K562 (cell line): ENCODE measurements at regions not wholly inside any gene's neighbourhood (a gene's known extent, or its start where the extent isn't known, plus 50 kb on each side); places are given as distances from the start of the nearest gene placed in this dataset.

Experiments used
- ATF2 ChIP-seq: sonication (generic); formaldehyde crosslinking; IDR thresholded peaks from 2 replicates; pipeline ENCODE4 v1.8.1; 2022; ENCODE audit warnings: missing genetic modification reagents
- BCLAF1 ChIP-seq, 2 experiments: fragments of 450-650 bp in 1 of 2; IDR thresholded peaks; 2 replicates each; pipeline ENCODE4 v1.6.1; 2011 to 2017; ENCODE audit warnings: low read depth in 2 of 2, antibody characterized with exemption in 1 of 2, borderline replicate concordance in 1 of 2, low read length in 1 of 2, mild to moderate bottlenecking in 1 of 2, mixed read lengths in 1 of 2; ENCODE audit not compliant: control insufficient read depth in 1 of 2
- ETV5 ChIP-seq: sonication (generic); formaldehyde crosslinking; IDR thresholded peaks from 2 replicates; pipeline ENCODE4 v1.4.0; 2020; ENCODE audit warnings: low read depth, mild to moderate bottlenecking, missing genetic modification reagents
- ID3 ChIP-seq, 2 experiments: fragments of 250-450 bp in 1 of 2; fragments of 450-650 bp in 1 of 2; sonication (Bioruptor Pico) in 1 of 2; IDR thresholded peaks; 2 replicates each; pipeline versions ENCODE4 v1.6.1 to v1.8.0; 2016 to 2021; ENCODE audit warnings: mild to moderate bottlenecking in 2 of 2, moderate library complexity in 2 of 2, missing compliant biosample characterization in 1 of 2, missing genetic modification characterization in 1 of 2
- NFE2L1 ChIP-seq: fragments of 450-650 bp; IDR thresholded peaks from 2 replicates; pipeline ENCODE4 v1.6.1; 2016; ENCODE audit warnings: missing genetic modification characterization, low read depth, mild to moderate bottlenecking, missing compliant biosample characterization, moderate library complexity, borderline replicate concordance
- NFIC ChIP-seq: fragments of 450-650 bp; IDR thresholded peaks from 2 replicates; pipeline ENCODE4 v1.6.1; 2017; ENCODE audit warnings: mild to moderate bottlenecking, inconsistent platforms
- NR2C1 ChIP-seq, 2 experiments: fragments of 450-650 bp; IDR thresholded peaks; 2 replicates each; pipeline ENCODE4 v1.6.1; 2017; ENCODE audit warnings: mild to moderate bottlenecking in 2 of 2, antibody characterized with exemption in 1 of 2, inconsistent platforms in 1 of 2, missing compliant biosample characterization in 1 of 2, missing genetic modification characterization in 1 of 2
- NR3C1 ChIP-seq: sonication (generic); formaldehyde crosslinking; IDR thresholded peaks from 2 replicates; pipeline ENCODE4 v1.8.1; 2022; ENCODE audit warnings: missing genetic modification reagents
- RFX5 ChIP-seq: IDR thresholded peaks from 2 replicates; pipeline ENCODE4 v1.6.1; 2011; ENCODE audit warnings: low read depth, mild to moderate bottlenecking, improper control_type of control experiment, low read length
- SMC3 ChIP-seq: conservative IDR thresholded peaks from 2 replicates; pipeline ENCODE4 v1.6.1; 2011; ENCODE audit warnings: low read depth, low read length, improper control_type of control experiment; ENCODE audit not compliant: insufficient read depth
- SPI1 ChIP-seq: IDR thresholded peaks from 2 replicates; pipeline ENCODE4 v1.6.1; 2011; ENCODE audit warnings: low read depth, low read length, control low read depth, borderline replicate concordance
- SRSF1 ChIP-seq: fragments of 200-400 bp; formaldehyde crosslinking; IDR thresholded peaks from 2 replicates; pipeline ENCODE4 v1.6.1; 2017; ENCODE audit warnings: mild to moderate bottlenecking, low read depth, low read length, moderate library complexity
- STAT5A ChIP-seq: IDR thresholded peaks from 2 replicates; pipeline ENCODE4 v1.6.1; 2012; ENCODE audit warnings: low read length, inconsistent platforms, borderline replicate concordance
- ZNF121 ChIP-seq: sonication (generic); formaldehyde crosslinking; conservative IDR thresholded peaks from 2 replicates; pipeline ENCODE4 v1.8.0; 2022; ENCODE audit warnings: missing genetic modification reagents
- ZNF174 ChIP-seq: fragments of 250-450 bp; sonication (Bioruptor Pico); IDR thresholded peaks from 2 replicates; pipeline ENCODE4 v1.4.0; 2020; ENCODE audit warnings: mild to moderate bottlenecking
- ZNF253 ChIP-seq: fragments of 250-450 bp; sonication (Bioruptor Pico); conservative IDR thresholded peaks from 2 replicates; pipeline ENCODE4 v1.6.1; 2021; ENCODE audit warnings: mild to moderate bottlenecking
- ZNF431 ChIP-seq: sonication (generic); formaldehyde crosslinking; IDR thresholded peaks from 2 replicates; pipeline ENCODE4 v1.8.0; 2022; ENCODE audit warnings: mild to moderate bottlenecking, missing genetic modification reagents
- ZNF512 ChIP-seq: IDR thresholded peaks from 2 replicates; pipeline ENCODE4 v1.6.1; 2016; ENCODE audit warnings: missing genetic modification characterization, missing compliant biosample characterization
- ZNF584 ChIP-seq: fragments of 200-800 bp; sonication (Bioruptor generic); IDR thresholded peaks from 2 replicates; pipeline ENCODE4 v1.6.1; 2016; ENCODE audit warnings: low read depth, mild to moderate bottlenecking, missing genetic modification characterization, missing compliant biosample characterization

GRCh38 chr18:2302628-2303516 is 268.4 kb downstream of the METTL4 start (continued):
- TF ChIP-seq NFE2L1 (tag) = no peak
- no peak for TF ChIP-seq ZNF431
- peak; percentile 57; the same call in 1 of the 2 replicates for TF ChIP-seq STAT5A
- TF ChIP-seq NR2C1 (IDR thresholded peaks at IDR 0.05) = peak; percentile 69
- TF ChIP-seq NR2C1 (tag; IDR thresholded peaks at IDR 0.05) = peak; percentile 58
- no peak for TF ChIP-seq ID3 (CRISPR knock-in tag; IDR thresholded peaks at IDR 0.05)
- no peak; the same call in none of the 2 replicates for TF ChIP-seq ID3 (tag; IDR thresholded peaks at IDR 0.05)
- TF ChIP-seq ZNF512 (tag) = no peak
- TF ChIP-seq ZNF584 (CRISPR knock-in tag) = peak; percentile 19; the same call in 1 of the 2 replicates
- no peak for TF ChIP-seq ETV5
- no peak for TF ChIP-seq SRSF1
- TF ChIP-seq ATF2 = no peak
- TF ChIP-seq RFX5 = no peak
- TF ChIP-seq BCLAF1 (IDR thresholded peaks at IDR 0.05; ENCODE audit: borderline replicate concordance in 1 of 2, control insufficient read depth in 1 of 2, low read depth in 2 of 2, low read length in 1 of 2) = no peak
- TF ChIP-seq NR3C1 (CRISPR knock-in tag) = no peak
- TF ChIP-seq ZNF174 (CRISPR knock-in tag) = no peak
- no peak for TF ChIP-seq SMC3
- no peak for TF ChIP-seq ZNF253 (CRISPR knock-in tag)
- TF ChIP-seq SPI1 = no peak
- peak; percentile 42 for TF ChIP-seq NFIC
- no peak for TF ChIP-seq ZNF121 (CRISPR knock-in tag)
